GM19025 (cell line): ENCODE measurements at regions not wholly inside any gene's neighbourhood (a gene's known extent, or its start where the extent isn't known, plus 50 kb on each side); places are given as distances from the start of the nearest gene placed in this dataset.
"Not testable (repeated sequence)": the region's sequence is repeated elsewhere in the genome, so short reads cannot be mapped to it uniquely, and the experiment has no call there.

ENCODE experiments used
- ATAC-seq: cut with Tn5 transposase; IDR thresholded peaks from one replicate; pipeline ENCODE4 v1.9.1; 2021; ENCODE audit warnings: mild to moderate bottlenecking, low read depth, moderate library complexity; ENCODE audit not compliant: unreplicated experiment

- ATAC-seq: no peak
Measured at GRCh38 chr1:90358448-90358847, 358.7 kb downstream of the BARHL2 start.

- peak; percentile 52 for ATAC-seq
Measured at GRCh38 chr1:90357995-90358394, 359.1 kb downstream of the BARHL2 start.

- peak; percentile 41 for ATAC-seq
Measured at GRCh38 chr1:90356991-90357390, 360.1 kb downstream of the BARHL2 start.

- no peak for ATAC-seq
Measured at GRCh38 chr1:90356101-90356500, 361.0 kb downstream of the BARHL2 start.

GRCh38 chr1:90354704-90355103 lies 359.8 kb downstream of the ZNF326 start:
- no peak for ATAC-seq

GRCh38 chr1:90351019-90351418 lies 356.1 kb downstream of the ZNF326 start:
- ATAC-seq: no peak

GRCh38 chr1:90349510-90349909 lies 354.6 kb downstream of the ZNF326 start:
- no peak for ATAC-seq

GRCh38 chr1:90348934-90349333 lies 354.0 kb downstream of the ZNF326 start:
- ATAC-seq: no peak

- not testable (repeated sequence) for ATAC-seq
Measured at GRCh38 chr1:90348459-90348858, 353.5 kb downstream of the ZNF326 start.

GRCh38 chr1:90347366-90347765 lies 352.5 kb downstream of the ZNF326 start:
- no peak for ATAC-seq

- no peak for ATAC-seq
Measured at GRCh38 chr1:90346757-90347156, 351.8 kb downstream of the ZNF326 start.

- ATAC-seq: no peak
Measured at GRCh38 chr1:90346349-90346748, 351.4 kb downstream of the ZNF326 start.

GRCh38 chr1:90344963-90345730 lies 350.2 kb downstream of the ZNF326 start:
- no peak for ATAC-seq

GRCh38 chr1:90341516-90341915 lies 346.6 kb downstream of the ZNF326 start:
- no peak for ATAC-seq

GRCh38 chr1:90340606-90341005 lies 345.7 kb downstream of the ZNF326 start:
- no peak for ATAC-seq

GRCh38 chr1:90339811-90340210 lies 344.9 kb downstream of the ZNF326 start:
- no peak for ATAC-seq

GRCh38 chr1:90336552-90337324 lies 341.8 kb downstream of the ZNF326 start:
- no peak for ATAC-seq

GRCh38 chr1:90335558-90335957 lies 340.6 kb downstream of the ZNF326 start:
- ATAC-seq: no peak

- ATAC-seq: no peak
Measured at GRCh38 chr1:90334137-90334536, 339.2 kb downstream of the ZNF326 start.

GRCh38 chr1:90325168-90325567 lies 330.3 kb downstream of the ZNF326 start:
- ATAC-seq: no peak

GRCh38 chr1:90322186-90322585 lies 327.3 kb downstream of the ZNF326 start:
- ATAC-seq: no peak

GRCh38 chr1:90319918-90320317 lies 325.0 kb downstream of the ZNF326 start:
- no peak for ATAC-seq
